ENCODE measurements at regions not wholly inside any gene's neighbourhood (a gene's known extent, or its start where the extent isn't known, plus 50 kb on each side); places are given as distances from the start of the nearest gene placed in this dataset.

GRCh38 chr14:87579036-87579435, 413.9 kb downstream of the GALC start:
- in situ Hi-C loops (cut with HindIII; ENCODE audit: extremely low pct_ligation_motif_present, low pct_unique_long_range_greater_than_20kb): no loop called here
- intact Hi-C loops (cut with micrococcal nuclease; ENCODE audit: unreplicated experiment): no loop called here
- no peak overlapping the region for H3K9ac ChIP-seq (ENCODE audit: insufficient read depth, low read depth, low read length)
- no peaks in the 10 kb centered on the region for H3K79me2 ChIP-seq (ENCODE audit: insufficient read depth, low read length)
- H3K4me2 ChIP-seq (ENCODE audit: low read depth, low read length): no peak overlapping the region
- H2AFZ ChIP-seq (ENCODE audit: low read length): no peak overlapping the region
- FAIRE-seq (no peak), DNase-seq (ENCODE audit: low spot score) (no peak), ATAC-seq (no peak)
- H3K9me3 ChIP-seq (ENCODE audit: low read length): peaks cover 5% of the 10 kb centered on the region; the same call in 1 of the 2 replicates
- no peak overlapping the region for H3K4me3 ChIP-seq (replicated peaks in 1 of 3; ENCODE audit: insufficient read depth in 1 of 3, low read depth in 2 of 3, low read length in 3 of 3)
- BruUV-seq (replicated peaks): no TSS peak
- no peaks in the 10 kb centered on the region for H4K20me1 ChIP-seq (ENCODE audit: insufficient read depth, low read length)
- no peaks in the 10 kb centered on the region for H3K27me3 ChIP-seq (ENCODE audit: control insufficient read depth in 1 of 2, insufficient read depth in 2 of 2, low read length in 2 of 2)
- no peaks in the 10 kb centered on the region for H3K36me3 ChIP-seq (replicated peaks in 1 of 2; ENCODE audit: control insufficient read depth in 1 of 2, insufficient read depth in 2 of 2, low read length in 2 of 2)
- no peak overlapping the region for H3K27ac ChIP-seq (ENCODE audit: extremely low read length, insufficient read depth, low read length)
- 5% methylated on average over 2 of the region's 2 CpGs for WGBS (ENCODE audit: low lambda C conversion rate)
- ChIA-PET CTCF (ENCODE audit: low intra/inter-chr PET ratio, low total read pairs) (no interaction called here), POLR2A (no interaction called here)
- H3K4me1 ChIP-seq (ENCODE audit: insufficient read depth, low read length): no peaks in the 10 kb centered on the region
- TF ChIP-seq ZBED4 (CRISPR knock-in tag; IDR thresholded peaks at IDR 0.05; ENCODE audit: borderline replicate concordance) (no peak), ZNF710 (CRISPR knock-in tag; IDR thresholded peaks at IDR 0.05; ENCODE audit: borderline replicate concordance) (no peak), MED1 (CRISPR knock-in tag; IDR thresholded peaks at IDR 0.05) (no peak), ZFP90 (CRISPR knock-in tag; IDR thresholded peaks at IDR 0.05; ENCODE audit: borderline replicate concordance) (no peak), ZNF589 (CRISPR knock-in tag; conservative IDR thresholded peaks at IDR 0.05) (no peak), ZNF777 (CRISPR knock-in tag; IDR thresholded peaks at IDR 0.05) (no peak), HDAC2 (CRISPR knock-in tag; IDR thresholded peaks at IDR 0.05) (no peak), HNF1A (IDR thresholded peaks at IDR 0.05; ENCODE audit: low read depth) (no peak), HNF1A (CRISPR knock-in tag; IDR thresholded peaks at IDR 0.05; ENCODE audit: borderline replicate concordance) (no peak), GTF3A (CRISPR knock-in tag; conservative IDR thresholded peaks at IDR 0.05) (no peak), TRIM22 (IDR thresholded peaks at IDR 0.05) (no peak), U2AF2 (IDR thresholded peaks at IDR 0.05; ENCODE audit: low read depth, low read length) (no peak), NR2F6 (IDR thresholded peaks at IDR 0.05) (no peak), NR2F6 (CRISPR knock-in tag; IDR thresholded peaks at IDR 0.05) (no peak)
